SU-DHL-6 (cell line): ENCODE measurements at regions not wholly inside any gene's neighbourhood (a gene's known extent, or its start where the extent isn't known, plus 50 kb on each side); places are given as distances from the start of the nearest gene placed in this dataset.

Experiments used
- H2AFZ ChIP-seq: fragments of 200-600 bp; sonication (generic); 2 replicates; pipeline ENCODE4 v1.6.1; 2014; ENCODE audit warnings: low read depth, mild to moderate bottlenecking, moderate library complexity, mixed read lengths, antibody characterized with exemption, low read length; ENCODE audit not compliant: severe bottlenecking
- H3F3A ChIP-seq: fragments of 200-600 bp; shearing (Covaris generic); 2 replicates; pipeline ENCODE4 v1.6.0; 2016; ENCODE audit warnings: antibody characterized with exemption, mild to moderate bottlenecking; ENCODE audit not compliant: insufficient read depth
- H3K27ac ChIP-seq: fragments of 200-600 bp; sonication (generic); 2 replicates; pipeline ENCODE4 v1.5.1; 2016; ENCODE audit warnings: low read depth, mild to moderate bottlenecking, low read length, moderate library complexity, mixed read lengths
- H3K27me3 ChIP-seq: fragments of 200-600 bp; sonication (generic), shearing (Covaris generic); 2 replicates; pipeline ENCODE4 v1.6.0; 2014; ENCODE audit warnings: mild to moderate bottlenecking, low read length
- H3K36me3 ChIP-seq: fragments of 200-600 bp; sonication (generic); 2 replicates; pipeline ENCODE4 v1.6.1; 2014; ENCODE audit warnings: mild to moderate bottlenecking, low read length, mixed read lengths
- H3K4me2 ChIP-seq: fragments of 300-600, 200-600 bp; shearing (Covaris generic), sonication (generic); 2 replicates; pipeline ENCODE4 v1.6.0; 2014; ENCODE audit warnings: low read length, low read depth, mild to moderate bottlenecking; ENCODE audit not compliant: poor library complexity, severe bottlenecking
- H3K4me3 ChIP-seq: fragments of 200-600 bp; sonication (generic); 2 replicates; pipeline ENCODE4 v1.5.1; 2014; ENCODE audit warnings: antibody characterized with exemption, low read length, mild to moderate bottlenecking, mixed read lengths; ENCODE audit not compliant: insufficient read depth, poor library complexity, severe bottlenecking
- H3K79me2 ChIP-seq: fragments of 200-600 bp; sonication (generic); 2 replicates; pipeline ENCODE4 v1.6.1; 2014; ENCODE audit warnings: mild to moderate bottlenecking, low read length, moderate library complexity; ENCODE audit not compliant: insufficient read depth
- H3K9ac ChIP-seq: fragments of 200-600 bp; sonication (generic); 2 replicates; pipeline ENCODE4 v1.7.0; 2014; ENCODE audit warnings: mild to moderate bottlenecking, low read length
- H3K9me2 ChIP-seq: fragments of 200-600 bp; sonication (generic); replicated peaks from 2 replicates; pipeline ENCODE4 v1.6.1; 2014; ENCODE audit warnings: low read length; ENCODE audit not compliant: insufficient read depth
- H3K9me3 ChIP-seq: fragments of 200-600 bp; sonication (generic); 2 replicates; pipeline ENCODE4 v1.6.1; 2014; ENCODE audit warnings: low read length, mixed read lengths; ENCODE audit not compliant: insufficient read depth
- H4K20me1 ChIP-seq: fragments of 200-600 bp; sonication (generic); 2 replicates; pipeline ENCODE4 v1.6.1; 2014; ENCODE audit warnings: low read depth, mild to moderate bottlenecking, antibody characterized with exemption, low read length, moderate library complexity, mixed read lengths
- CTCF ChIP-seq: fragments of 200-600 bp; sonication (generic); IDR thresholded peaks from one replicate; pipeline ENCODE4 v1.5.1; 2017; ENCODE audit warnings: antibody characterized with exemption, mild to moderate bottlenecking, low read length, moderate library complexity; ENCODE audit not compliant: insufficient read depth, poor library complexity, severe bottlenecking
- EZH2phosphoT487 ChIP-seq: fragments of 200-600 bp; sonication (generic), shearing (Covaris generic); conservative IDR thresholded peaks from 2 replicates; pipeline ENCODE4 v1.6.1; 2018; ENCODE audit warnings: mild to moderate bottlenecking, antibody characterized with exemption, low read length, moderate library complexity, mixed read lengths

GRCh38 chr2:176597916-176598315 lies 328.7 kb downstream of the MTX2 start:
- no peaks in the 10 kb centered on the region for H3K36me3 ChIP-seq
- no peaks in the 10 kb centered on the region for H3K79me2 ChIP-seq
- H3K9me3 ChIP-seq, result no peaks in the 10 kb centered on the region
- H4K20me1 ChIP-seq, result no peaks in the 10 kb centered on the region
- no peak overlapping the region for H2AFZ ChIP-seq
- H3F3A ChIP-seq, result no peaks in the 10 kb centered on the region
- no peaks in the 10 kb centered on the region for H3K9me2 ChIP-seq
- H3K27ac ChIP-seq, result no peak overlapping the region
- H3K27me3 ChIP-seq, result no peaks in the 10 kb centered on the region
- no peak overlapping the region for H3K4me3 ChIP-seq
- no peak overlapping the region for H3K4me2 ChIP-seq
- no peak overlapping the region for H3K9ac ChIP-seq
- no peak for TF ChIP-seq CTCF
- no peak for TF ChIP-seq EZH2phosphoT487

GRCh38 chr2:176598351-176598750 lies 329.1 kb downstream of the MTX2 start:
- Histone ChIP-seq H3K36me3 (no peaks in the 10 kb centered on the region), H3K27ac (no peak overlapping the region), H2AFZ (no peak overlapping the region), H3K4me3 (no peak overlapping the region), H3K9ac (no peak overlapping the region), H3F3A (no peaks in the 10 kb centered on the region), H3K4me2 (no peak overlapping the region), H3K9me2 (no peaks in the 10 kb centered on the region), H4K20me1 (no peaks in the 10 kb centered on the region), H3K27me3 (no peaks in the 10 kb centered on the region), H3K9me3 (no peaks in the 10 kb centered on the region), H3K79me2 (no peaks in the 10 kb centered on the region)
- TF ChIP-seq CTCF (no peak), EZH2phosphoT487 (no peak)

- H4K20me1 ChIP-seq, result no peaks in the 10 kb centered on the region
- H3K27me3 ChIP-seq, result no peaks in the 10 kb centered on the region
- H2AFZ ChIP-seq, result no peak overlapping the region
- TF ChIP-seq EZH2phosphoT487 (no peak), CTCF (no peak)
- no peak overlapping the region for H3K4me2 ChIP-seq
- no peak overlapping the region for H3K4me3 ChIP-seq
- no peaks in the 10 kb centered on the region for H3K9me3 ChIP-seq
- no peak overlapping the region for H3K9ac ChIP-seq
- no peaks in the 10 kb centered on the region for H3K36me3 ChIP-seq
- no peaks in the 10 kb centered on the region for H3K9me2 ChIP-seq
- no peaks in the 10 kb centered on the region for H3F3A ChIP-seq
- no peaks in the 10 kb centered on the region for H3K79me2 ChIP-seq
- no peak overlapping the region for H3K27ac ChIP-seq
Observed at GRCh38 chr2:176599796-176600485, 330.7 kb downstream of the MTX2 start.
